SK-N-SH (cell line): ENCODE measurements at regions not wholly inside any gene's neighbourhood (a gene's known extent, or its start where the extent isn't known, plus 50 kb on each side); places are given as distances from the start of the nearest gene placed in this dataset.

ENCODE experiments used
- CTCF ChIA-PET: fragments of 300-600, 350-600 bp; formaldehyde crosslinking; extraction: SDS; loops from one replicate; lab custom pipeline; 2021; lab: Yijun Ruan, JAX
- POLR2A ChIA-PET: fragments of 350-600 bp; sonication (Branson Sonifier 250); formaldehyde crosslinking; extraction: SDS; loops from one replicate; lab custom pipeline; 2020; ENCODE audit warnings: antibody characterized with exemption, inconsistent platforms; lab: Yijun Ruan, JAX
- DNase-seq: peaks from one replicate; pipeline ENCODE4 v3.0.0; 2012
- H2AFZ ChIP-seq: fragments of 200-600 bp; sonication (generic); 2 replicates; pipeline ENCODE4 v1.8.1; 2016; ENCODE audit warnings: antibody characterized with exemption, mild to moderate bottlenecking, low read depth
- H3F3A ChIP-seq: fragments of 200-600 bp; sonication (generic); replicated peaks from 2 replicates; pipeline ENCODE3; 2016; ENCODE audit warnings: antibody characterized with exemption, mild to moderate bottlenecking; ENCODE audit not compliant: insufficient read depth
- H3K27ac ChIP-seq, 2 experiments: fragments of 200-500 bp in 1 of 2; fragments of 200-600 bp in 1 of 2; sonication (Bioruptor generic) in 1 of 2; sonication (generic), shearing (Covaris generic) in 1 of 2; 2 replicates each; pipeline versions ENCODE4 v1.5.1 to v1.6.1; 2014 to 2016; ENCODE audit warnings: low read depth in 2 of 2, inconsistent platforms in 1 of 2, low read length in 1 of 2, mild to moderate bottlenecking in 1 of 2, mixed read lengths in 1 of 2
- H3K27me3 ChIP-seq: fragments of 200-600 bp; sonication (generic), shearing (Covaris generic); 2 replicates; pipeline ENCODE4 v1.6.1; 2016; ENCODE audit warnings: mixed run types; ENCODE audit not compliant: insufficient read depth
- H3K36me3 ChIP-seq, 2 experiments: fragments of 200-500 bp in 1 of 2; fragments of 200-600 bp in 1 of 2; sonication (Bioruptor generic) in 1 of 2; sonication (generic) in 1 of 2; replicated peaks in 1 of 2; 2 replicates each; pipeline versions ENCODE3 to v1.5.1; 2014 to 2016; ENCODE audit warnings: low read length in 1 of 2, mild to moderate bottlenecking in 1 of 2; ENCODE audit not compliant: insufficient read depth in 2 of 2, control insufficient read depth in 1 of 2
- H3K4me1 ChIP-seq, 2 experiments: fragments of 200-500 bp in 1 of 2; fragments of 200-600 bp in 1 of 2; sonication (Bioruptor generic) in 1 of 2; sonication (generic), shearing (Covaris generic) in 1 of 2; 2 replicates each; pipeline versions ENCODE4 v1.5.1 to v1.6.1; 2014 to 2016; ENCODE audit warnings: low read depth in 1 of 2, low read length in 1 of 2, mixed run types in 1 of 2; ENCODE audit not compliant: insufficient read depth in 2 of 2, control insufficient read depth in 1 of 2
- H3K4me2 ChIP-seq: fragments of 200-600 bp; sonication (generic), shearing (Covaris generic); 2 replicates; pipeline ENCODE4 v1.6.1; 2017; ENCODE audit warnings: mixed run types
- H3K4me3 ChIP-seq, 2 experiments: fragments of 200-500 bp in 1 of 2; fragments of 200-600 bp in 1 of 2; sonication (Bioruptor generic) in 1 of 2; sonication (generic), shearing (Covaris generic) in 1 of 2; 2 replicates each; pipeline versions ENCODE4 v1.5.1 to v1.8.1; 2014 to 2016; ENCODE audit warnings: low read depth in 2 of 2, inconsistent platforms in 1 of 2, low read length in 1 of 2, mild to moderate bottlenecking in 1 of 2, mixed read lengths in 1 of 2, moderate library complexity in 1 of 2
- H3K79me2 ChIP-seq: fragments of 200-600 bp; sonication (generic); 2 replicates; pipeline ENCODE4 v1.8.1; 2017; ENCODE audit warnings: mild to moderate bottlenecking; ENCODE audit not compliant: insufficient read depth
- H3K9ac ChIP-seq: fragments of 200-600 bp; sonication (generic); 2 replicates; pipeline ENCODE4 v1.6.1; 2017; ENCODE audit warnings: mixed run types
- H3K9me2 ChIP-seq: fragments of 200-600 bp; sonication (generic); 2 replicates; pipeline ENCODE4 v1.6.1; 2017; ENCODE audit warnings: mixed run types
- H3K9me3 ChIP-seq: fragments of 200-600 bp; sonication (generic); 2 replicates; pipeline ENCODE4 v1.6.1; 2017; ENCODE audit warnings: mixed run types, mild to moderate bottlenecking, moderate library complexity
- H4K20me1 ChIP-seq: fragments of 200-600 bp; sonication (generic); 2 replicates; pipeline ENCODE4 v1.6.1; 2017; ENCODE audit warnings: mild to moderate bottlenecking, mixed run types; ENCODE audit not compliant: insufficient read depth
- EP300 ChIP-seq, 2 experiments: IDR thresholded peaks; 2 replicates each; pipeline versions ENCODE4 v1.4.0 to v1.6.1; 2012; ENCODE audit warnings: borderline replicate concordance in 1 of 2, low read depth in 1 of 2, low read length in 1 of 2
- EZH2phosphoT487 ChIP-seq: fragments of 200-600 bp; sonication (generic); IDR thresholded peaks from 2 replicates; pipeline ENCODE4 v1.6.1; 2017; ENCODE audit warnings: low read depth, mixed run types, mild to moderate bottlenecking, antibody characterized with exemption, moderate library complexity, borderline replicate concordance
- FOXJ3 ChIP-seq: sonication (generic); formaldehyde crosslinking; IDR thresholded peaks from 2 replicates; pipeline ENCODE4 v1.5.1; 2020; ENCODE audit warnings: mild to moderate bottlenecking, missing genetic modification reagents
- GABPA ChIP-seq: IDR thresholded peaks from 2 replicates; pipeline ENCODE4 v1.4.0; 2012; ENCODE audit warnings: low read depth, mild to moderate bottlenecking
- GATA2 ChIP-seq: sonication (generic); formaldehyde crosslinking; IDR thresholded peaks from 2 replicates; pipeline ENCODE4 v1.5.0; 2020; ENCODE audit warnings: mild to moderate bottlenecking, missing genetic modification reagents
- IRF3 ChIP-seq: fragments of 150-350 bp; IDR thresholded peaks from 2 replicates; pipeline ENCODE4 v1.6.1; 2016; ENCODE audit warnings: mild to moderate bottlenecking, low read depth, low read length
- JUND ChIP-seq: IDR thresholded peaks from 2 replicates; pipeline ENCODE4 v1.4.0; 2012
- MAX ChIP-seq: IDR thresholded peaks from 2 replicates; pipeline ENCODE4 v1.4.0; 2012; ENCODE audit warnings: low read depth
- MEF2A ChIP-seq: IDR thresholded peaks from 2 replicates; pipeline ENCODE4 v1.4.0; 2012; ENCODE audit warnings: low read depth, borderline replicate concordance
- NFIC ChIP-seq: IDR thresholded peaks from 2 replicates; pipeline ENCODE4 v1.4.0; 2012; ENCODE audit warnings: borderline replicate concordance
- NRF1 ChIP-seq: IDR thresholded peaks from 2 replicates; pipeline ENCODE4 v1.6.1; 2012; ENCODE audit warnings: low read depth, mild to moderate bottlenecking, low read length
- POLR2AphosphoS5 ChIP-seq: IDR thresholded peaks from 2 replicates; pipeline ENCODE4 v1.6.1; 2012; ENCODE audit warnings: low read depth, low read length
- RFX5 ChIP-seq: IDR thresholded peaks from 2 replicates; pipeline ENCODE4 v1.6.1; 2012; ENCODE audit warnings: mild to moderate bottlenecking, improper control_type of control experiment, low read length
- SIN3A ChIP-seq: IDR thresholded peaks from 2 replicates; pipeline ENCODE4 v1.6.1; 2012; ENCODE audit warnings: low read depth, mild to moderate bottlenecking, low read length, moderate library complexity, borderline replicate concordance
- SMC3 ChIP-seq: IDR thresholded peaks from 2 replicates; pipeline ENCODE4 v1.6.1; 2012; ENCODE audit warnings: low read depth, low read length, improper control_type of control experiment
- TAF1 ChIP-seq: IDR thresholded peaks from 2 replicates; pipeline ENCODE4 v1.6.1; 2012; ENCODE audit warnings: low read depth, mild to moderate bottlenecking, low read length, moderate library complexity, borderline replicate concordance
- TCF12 ChIP-seq: IDR thresholded peaks from 2 replicates; pipeline ENCODE4 v1.4.0; 2012
- TEAD4 ChIP-seq: IDR thresholded peaks from 2 replicates; pipeline ENCODE4 v1.4.0; 2012; ENCODE audit warnings: mild to moderate bottlenecking, borderline replicate concordance; ENCODE audit not compliant: insufficient read depth
- USF1 ChIP-seq: IDR thresholded peaks from 2 replicates; pipeline ENCODE4 v1.4.0; 2012; ENCODE audit warnings: low read depth, borderline replicate concordance
- ZBTB33 ChIP-seq: IDR thresholded peaks from 2 replicates; pipeline ENCODE4 v1.4.0; 2012; ENCODE audit warnings: low read depth, borderline replicate concordance
- WGBS: methylation state at CpG from one replicate; pipeline ENCODE4 v1.1.6; 2017; ENCODE audit warnings: low lambda C conversion rate; 5-methylcytosine and 5-hydroxymethylcytosine counted together

- POLR2A ChIA-PET: no interaction called here
- Histone ChIP-seq H3K4me3 (no peak overlapping the region), H3F3A (no peaks in the 10 kb centered on the region), H3K27ac (no peak overlapping the region), H3K4me2 (no peak overlapping the region), H2AFZ (no peak overlapping the region), H3K9me3 (no peaks in the 10 kb centered on the region), H3K9ac (no peak overlapping the region), H3K27me3 (no peaks in the 10 kb centered on the region; the same call in 1 of the 2 replicates), H3K9me2 (no peaks in the 10 kb centered on the region)
- CTCF ChIA-PET: interaction anchor here (0.6 kb wide), 1 partner anchor 12 kb away, joined by 3 read pairs; no protein-coding TSS in a partner anchor
- DNase-seq: no peak
- TF ChIP-seq EP300 (IDR thresholded peaks at IDR 0.05; ENCODE audit: borderline replicate concordance in 1 of 2, low read depth in 1 of 2, low read length in 1 of 2) (no peak), TEAD4 (no peak), IRF3 (no peak), EZH2phosphoT487 (no peak), SIN3A (no peak), MAX (no peak), TAF1 (no peak), SMC3 (no peak), RFX5 (no peak), JUND (no peak), GABPA (no peak), USF1 (no peak), POLR2AphosphoS5 (no peak), TCF12 (no peak)
- TF ChIP-seq, all 33 proteins: peak for 0
- H3K79me2 ChIP-seq: no peaks in the 10 kb centered on the region
- 94% methylated on average over 4 of the region's 4 CpGs for WGBS
- no peaks in the 10 kb centered on the region for H3K36me3 ChIP-seq
- H3K4me1 ChIP-seq: no peaks in the 10 kb centered on the region
- H4K20me1 ChIP-seq: no peaks in the 10 kb centered on the region
These were observed 57.5 kb upstream of the TMEM178A start for GRCh38 chr2:39608263-39608575.

GRCh38 chr2:39608686-39609441, 56.9 kb upstream of the TMEM178A start:
- Histone ChIP-seq H3K4me1 (no peaks in the 10 kb centered on the region), H3K9me2 (no peaks in the 10 kb centered on the region), H3K36me3 (no peaks in the 10 kb centered on the region), H3K9ac (no peak overlapping the region), H3F3A (no peaks in the 10 kb centered on the region), H2AFZ (no peak overlapping the region), H3K9me3 (no peaks in the 10 kb centered on the region), H3K27ac (no peak overlapping the region), H3K27me3 (no peaks in the 10 kb centered on the region; the same call in 1 of the 2 replicates), H3K4me2 (no peak overlapping the region), H3K4me3 (no peak overlapping the region), H3K79me2 (no peaks in the 10 kb centered on the region), H4K20me1 (no peaks in the 10 kb centered on the region)
- ChIA-PET CTCF (interaction anchor here (1.2 kb wide), 1 partner anchor 15 kb away, joined by 3 read pairs; no protein-coding TSS in a partner anchor), POLR2A (no interaction called here)
- no peak for DNase-seq
- TF ChIP-seq NRF1 (no peak), MEF2A (no peak), TEAD4 (no peak), GATA2 (CRISPR knock-in tag) (no peak), NFIC (no peak), ZBTB33 (no peak), JUND (no peak), FOXJ3 (no peak)
- WGBS: 61% methylated on average over 6 of the region's 6 CpGs
